CD4-positive, alpha-beta T cell (primary cell): ENCODE measurements at regions not wholly inside any gene's neighbourhood (a gene's known extent, or its start where the extent isn't known, plus 50 kb on each side); places are given as distances from the start of the nearest gene placed in this dataset.

Experiments
- ATAC-seq: fragments of 200-7000 bp; cut with Tn5 transposase; one replicate; pipeline ENCODE4 v1.10.0; 2022; ENCODE audit warnings: mild to moderate bottlenecking; ENCODE audit not compliant: poor library complexity
- CTCF ChIA-PET: fragments of 350-600 bp; sonication (Branson Sonifier 250); formaldehyde crosslinking; loops from one replicate; lab custom pipeline; 2021; ENCODE audit warnings: antibody characterized with exemption, inconsistent platforms; lab: Charles Lee
- POLR2A ChIA-PET: fragments of 350-600 bp; sonication (Branson Sonifier 250); formaldehyde crosslinking; loops from one replicate; lab custom pipeline; 2021; ENCODE audit warnings: antibody characterized with exemption, inconsistent platforms; lab: Charles Lee
- DNase-seq, 14 experiments: peaks; one replicate each; pipeline ENCODE4 v3.0.0-alpha.2; 2013 to 2020; ENCODE audit warnings: mixed read lengths in 2 of 14
- H3K27ac ChIP-seq, 2 donors: one replicate each; pipeline versions ENCODE4 v1.5.1 to v1.7.0; 2013; ENCODE audit warnings: low read length in 2 of 2, low read depth in 1 of 2, mild to moderate bottlenecking in 1 of 2
- H3K27me3 ChIP-seq, 2 experiments: 1 replicate in 1 of 2; 2 replicates in 1 of 2; pipeline versions ENCODE4 v1.6.1 to v1.7.0; 2013; ENCODE audit warnings: low read length in 2 of 2, control low read depth in 1 of 2, mild to moderate bottlenecking in 1 of 2, moderate library complexity in 1 of 2; ENCODE audit not compliant: insufficient read depth in 2 of 2, control insufficient read depth in 1 of 2
- H3K36me3 ChIP-seq: one replicate; pipeline ENCODE4 v1.6.1; 2013; ENCODE audit warnings: low read length, control low read depth; ENCODE audit not compliant: insufficient read depth
- H3K4me1 ChIP-seq: one replicate; pipeline ENCODE4 v1.6.1; 2013; ENCODE audit warnings: low read length, control low read depth; ENCODE audit not compliant: insufficient read depth
- H3K4me3 ChIP-seq: one replicate; pipeline ENCODE4 v1.5.1; 2013; ENCODE audit warnings: mild to moderate bottlenecking, low read length, moderate library complexity
- H3K9me3 ChIP-seq, 2 experiments: 1 replicate in 1 of 2; 2 replicates in 1 of 2; pipeline versions ENCODE4 v1.6.1 to v1.7.0; 2013; ENCODE audit warnings: low read length in 2 of 2, mild to moderate bottlenecking in 2 of 2, control low read depth in 1 of 2, moderate library complexity in 1 of 2; ENCODE audit not compliant: control insufficient read depth in 1 of 2, insufficient read depth in 1 of 2
- H3K27ac Mint-ChIP-seq: one replicate; pipeline ENCODE4 v1.8.0; 2020; ENCODE audit warnings: mixed read lengths
- H3K27me3 Mint-ChIP-seq: one replicate; pipeline ENCODE4 v1.8.0; 2021; ENCODE audit warnings: mixed read lengths
- H3K36me3 Mint-ChIP-seq: one replicate; pipeline ENCODE4 v1.8.0; 2021; ENCODE audit warnings: low read depth, mixed read lengths
- H3K4me1 Mint-ChIP-seq: one replicate; pipeline ENCODE4 v1.8.0; 2021; ENCODE audit warnings: low read depth, mixed read lengths
- H3K4me3 Mint-ChIP-seq: one replicate; pipeline ENCODE4 v1.8.0; 2020; ENCODE audit warnings: mild to moderate bottlenecking, mixed read lengths
- H3K9me3 Mint-ChIP-seq: one replicate; pipeline ENCODE4 v1.8.0; 2020; ENCODE audit warnings: mixed read lengths
- intact Hi-C, 2 experiments: fragments of 100-400 bp; cut with DNase I in 1 of 2; cut with micrococcal nuclease in 1 of 2; formaldehyde crosslinking; loops; one replicate each; pipeline versions ENCODE4 v1.15.1 to v1.9.0; 2023 to 2025; cut with DNase I, micrococcal nuclease
- TF ChIP-seq, protein P1 (sequence below): fragments of 200-600 bp; IDR thresholded peaks from one replicate; pipeline ENCODE4 v1.8.0; 2022; ENCODE audit warnings: antibody characterized with exemption, mild to moderate bottlenecking

GRCh38 chr2:52668724-52669123 lies 1098.9 kb upstream of the CHAC2 start:
- no peak overlapping the region for H3K27ac Mint-ChIP-seq
- Histone ChIP-seq H3K4me1 (no peaks in the 10 kb centered on the region), H3K4me3 (no peak overlapping the region), H3K27me3 (no peaks in the 10 kb centered on the region), H3K36me3 (no peaks in the 10 kb centered on the region), H3K27ac (no peak overlapping the region), H3K9me3 (peaks cover 0 to 4% of the 10 kb centered on the region in 2 experiments)
- TF ChIP-seq, protein P1, sequence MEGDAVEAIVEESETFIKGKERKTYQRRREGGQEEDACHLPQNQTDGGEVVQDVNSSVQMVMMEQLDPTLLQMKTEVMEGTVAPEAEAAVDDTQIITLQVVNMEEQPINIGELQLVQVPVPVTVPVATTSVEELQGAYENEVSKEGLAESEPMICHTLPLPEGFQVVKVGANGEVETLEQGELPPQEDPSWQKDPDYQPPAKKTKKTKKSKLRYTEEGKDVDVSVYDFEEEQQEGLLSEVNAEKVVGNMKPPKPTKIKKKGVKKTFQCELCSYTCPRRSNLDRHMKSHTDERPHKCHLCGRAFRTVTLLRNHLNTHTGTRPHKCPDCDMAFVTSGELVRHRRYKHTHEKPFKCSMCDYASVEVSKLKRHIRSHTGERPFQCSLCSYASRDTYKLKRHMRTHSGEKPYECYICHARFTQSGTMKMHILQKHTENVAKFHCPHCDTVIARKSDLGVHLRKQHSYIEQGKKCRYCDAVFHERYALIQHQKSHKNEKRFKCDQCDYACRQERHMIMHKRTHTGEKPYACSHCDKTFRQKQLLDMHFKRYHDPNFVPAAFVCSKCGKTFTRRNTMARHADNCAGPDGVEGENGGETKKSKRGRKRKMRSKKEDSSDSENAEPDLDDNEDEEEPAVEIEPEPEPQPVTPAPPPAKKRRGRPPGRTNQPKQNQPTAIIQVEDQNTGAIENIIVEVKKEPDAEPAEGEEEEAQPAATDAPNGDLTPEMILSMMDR, result no peak
- no peaks in the 10 kb centered on the region for H3K36me3 Mint-ChIP-seq
- H3K9me3 Mint-ChIP-seq, result peaks cover 8% of the 10 kb centered on the region
- H3K27me3 Mint-ChIP-seq, result no peaks in the 10 kb centered on the region
- intact Hi-C loops, result no loop called here
- ATAC-seq (no peak), DNase-seq (no peak)
- H3K4me3 Mint-ChIP-seq, result no peak overlapping the region
- CTCF ChIA-PET, result no interaction called here
- no peaks in the 10 kb centered on the region for H3K4me1 Mint-ChIP-seq
- POLR2A ChIA-PET, result no interaction called here

DNA sequence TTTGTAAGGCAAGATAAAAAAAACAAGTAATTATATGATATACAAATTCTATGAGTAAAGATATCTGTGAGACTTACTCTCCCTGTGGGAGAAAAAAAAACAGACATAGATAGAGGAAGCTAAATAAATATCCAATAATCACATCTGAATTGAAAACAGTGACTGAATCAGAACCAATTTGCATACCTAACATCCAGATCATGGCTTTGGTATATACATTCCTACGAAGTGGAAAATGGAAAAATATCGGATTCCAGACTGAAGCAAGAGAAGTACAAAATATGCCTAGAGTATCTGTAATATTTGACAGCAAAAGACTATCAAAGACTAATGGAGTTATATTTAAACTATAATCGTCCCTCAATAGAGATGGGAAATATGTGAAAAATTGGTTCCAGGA lies 1108.1 kb upstream of the CHAC2 start:
- intact Hi-C loops, result no loop called here
- Histone ChIP-seq H3K36me3 (no peaks in the 10 kb centered on the region), H3K27me3 (no peaks in the 10 kb centered on the region), H3K4me3 (no peak overlapping the region), H3K27ac (no peak overlapping the region), H3K4me1 (no peaks in the 10 kb centered on the region), H3K9me3 (no peaks in the 10 kb centered on the region)
- peaks cover 3% of the 10 kb centered on the region for H3K9me3 Mint-ChIP-seq
- ATAC-seq (no peak), DNase-seq (no peak)
- no peaks in the 10 kb centered on the region for H3K4me1 Mint-ChIP-seq
- POLR2A ChIA-PET, result no interaction called here
- TF ChIP-seq, protein P1, result no peak
- no peaks in the 10 kb centered on the region for H3K27me3 Mint-ChIP-seq
- no peak overlapping the region for H3K27ac Mint-ChIP-seq
- CTCF ChIA-PET, result no interaction called here
- H3K4me3 Mint-ChIP-seq, result no peak overlapping the region
- no peaks in the 10 kb centered on the region for H3K36me3 Mint-ChIP-seq

DNA sequence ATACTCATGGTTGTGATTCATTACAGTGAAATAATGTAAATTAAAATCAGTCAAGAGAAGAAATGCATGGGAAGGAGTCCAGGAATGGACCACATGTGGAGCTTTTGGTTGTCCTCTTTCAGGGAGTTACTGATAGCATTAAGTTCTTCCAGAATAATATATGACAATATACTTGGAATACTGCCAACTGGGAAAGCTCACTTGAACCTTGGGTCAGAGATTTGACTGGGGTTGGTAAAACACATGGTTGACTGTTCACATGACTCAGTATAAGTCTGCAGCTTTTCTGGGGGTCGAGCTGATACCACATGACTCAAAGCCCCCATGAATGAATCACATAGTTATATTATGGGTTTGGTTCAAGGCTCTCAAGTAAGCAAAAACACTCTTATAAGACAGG lies 1109.0 kb upstream of the CHAC2 start:
- no peaks in the 10 kb centered on the region for H3K36me3 ChIP-seq
- DNase-seq (no peak), ATAC-seq (no peak)
- H3K36me3 Mint-ChIP-seq, result no peaks in the 10 kb centered on the region
- TF ChIP-seq, protein P1, result no peak
- H3K27ac Mint-ChIP-seq, result no peak overlapping the region
- no peak overlapping the region for H3K4me3 Mint-ChIP-seq
- H3K27me3 Mint-ChIP-seq, result no peaks in the 10 kb centered on the region
- peaks cover 3% of the 10 kb centered on the region for H3K9me3 Mint-ChIP-seq
- intact Hi-C loops, result no loop called here
- ChIA-PET CTCF (no interaction called here), POLR2A (no interaction called here)
- no peaks in the 10 kb centered on the region for H3K4me1 ChIP-seq
- no peaks in the 10 kb centered on the region for H3K9me3 ChIP-seq
- H3K4me1 Mint-ChIP-seq, result no peaks in the 10 kb centered on the region
- no peaks in the 10 kb centered on the region for H3K27me3 ChIP-seq
- H3K4me3 ChIP-seq, result no peak overlapping the region
- no peak overlapping the region for H3K27ac ChIP-seq
